GM21360 (cell line): ENCODE measurements at regions not wholly inside any gene's neighbourhood (a gene's known extent, or its start where the extent isn't known, plus 50 kb on each side); places are given as distances from the start of the nearest gene placed in this dataset.
"Not testable (repeated sequence)": the region's sequence is repeated elsewhere in the genome, so short reads cannot be mapped to it uniquely, and the experiment has no call there.

Source experiments
- ATAC-seq: cut with Tn5 transposase; IDR thresholded peaks from one replicate; pipeline ENCODE4 v1.9.1; 2021; ENCODE audit warnings: mild to moderate bottlenecking, moderate library complexity; ENCODE audit not compliant: unreplicated experiment

GRCh38 chr4:123624959-123625358 is 228.4 kb downstream of the SPRY1 start:
- ATAC-seq: no peak

- ATAC-seq: no peak
Observed at GRCh38 chr4:123628288-123628687, 231.7 kb downstream of the SPRY1 start.

- no peak for ATAC-seq
Observed at GRCh38 chr4:123631786-123632692, 235.4 kb downstream of the SPRY1 start.

GRCh38 chr4:123632693-123633030 is 236.1 kb downstream of the SPRY1 start:
- ATAC-seq: no peak

- no peak for ATAC-seq
Observed at GRCh38 chr4:123638834-123639233, 242.2 kb downstream of the SPRY1 start.

GRCh38 chr4:123640271-123640670 is 243.7 kb downstream of the SPRY1 start:
- no peak for ATAC-seq

GRCh38 chr4:123640824-123641223 is 244.2 kb downstream of the SPRY1 start:
- ATAC-seq: no peak

GRCh38 chr4:123643691-123644090 is 247.1 kb downstream of the SPRY1 start:
- no peak for ATAC-seq

- ATAC-seq: peak; percentile 83
Observed at GRCh38 chr4:123649250-123649644, 252.7 kb downstream of the SPRY1 start.

- ATAC-seq: peak; percentile 24
Observed at GRCh38 chr4:123649645-123650391, 253.2 kb downstream of the SPRY1 start.

GRCh38 chr4:123651066-123651465 is 254.5 kb downstream of the SPRY1 start:
- ATAC-seq: no peak

GRCh38 chr4:123651536-123652180 is 255.1 kb downstream of the SPRY1 start:
- ATAC-seq: no peak

GRCh38 chr4:123652476-123652875 is 255.9 kb downstream of the SPRY1 start:
- ATAC-seq: no peak

- no peak for ATAC-seq
Observed at GRCh38 chr4:123653236-123653635, 256.6 kb downstream of the SPRY1 start.

- not testable (repeated sequence) for ATAC-seq
Observed at GRCh38 chr4:123656746-123657294, 260.2 kb downstream of the SPRY1 start.

GRCh38 chr4:123657606-123658005 is 261.0 kb downstream of the SPRY1 start:
- not testable (repeated sequence) for ATAC-seq

GRCh38 chr4:123659262-123659661 is 262.7 kb downstream of the SPRY1 start:
- no peak for ATAC-seq

GRCh38 chr4:123659730-123660129 is 263.1 kb downstream of the SPRY1 start:
- no peak for ATAC-seq

GRCh38 chr4:123661080-123661737 is 264.6 kb downstream of the SPRY1 start:
- ATAC-seq: no peak

- ATAC-seq: no peak
Observed at GRCh38 chr4:123662827-123663226, 266.2 kb downstream of the SPRY1 start.

- ATAC-seq: no peak
Observed at GRCh38 chr4:123666486-123666885, 269.9 kb downstream of the SPRY1 start.
